GM19395 (cell line): ENCODE measurements at regions not wholly inside any gene's neighbourhood (a gene's known extent, or its start where the extent isn't known, plus 50 kb on each side); places are given as distances from the start of the nearest gene placed in this dataset.
"Not testable (repeated sequence)": the region's sequence is repeated elsewhere in the genome, so short reads cannot be mapped to it uniquely, and the experiment has no call there.

ENCODE experiments used
- ATAC-seq: cut with Tn5 transposase; IDR thresholded peaks from one replicate; pipeline ENCODE4 v1.9.1; 2021; ENCODE audit warnings: mild to moderate bottlenecking, moderate library complexity; ENCODE audit not compliant: unreplicated experiment

DNA sequence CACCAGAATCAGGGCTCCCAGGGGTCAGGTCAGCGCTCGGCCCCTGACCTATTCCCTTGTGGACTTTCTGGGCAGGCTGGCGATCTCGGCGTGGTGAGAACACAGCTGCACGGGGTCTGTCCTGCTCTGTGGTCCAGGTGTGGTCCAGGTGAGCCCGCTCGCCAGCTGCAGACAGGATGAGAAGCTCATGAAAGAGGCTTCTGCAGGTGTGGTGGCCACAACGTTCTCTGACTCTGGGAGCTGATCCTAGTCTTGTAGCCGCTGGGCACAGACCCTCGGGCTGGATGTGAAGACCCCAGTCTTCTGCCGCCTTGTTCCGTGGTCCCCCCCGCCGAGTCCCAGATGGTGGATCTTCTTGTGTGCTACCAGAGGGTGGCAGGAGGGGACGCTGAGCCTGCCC is 129.7 kb downstream of the RTP5 start:
- ATAC-seq = no peak

DNA sequence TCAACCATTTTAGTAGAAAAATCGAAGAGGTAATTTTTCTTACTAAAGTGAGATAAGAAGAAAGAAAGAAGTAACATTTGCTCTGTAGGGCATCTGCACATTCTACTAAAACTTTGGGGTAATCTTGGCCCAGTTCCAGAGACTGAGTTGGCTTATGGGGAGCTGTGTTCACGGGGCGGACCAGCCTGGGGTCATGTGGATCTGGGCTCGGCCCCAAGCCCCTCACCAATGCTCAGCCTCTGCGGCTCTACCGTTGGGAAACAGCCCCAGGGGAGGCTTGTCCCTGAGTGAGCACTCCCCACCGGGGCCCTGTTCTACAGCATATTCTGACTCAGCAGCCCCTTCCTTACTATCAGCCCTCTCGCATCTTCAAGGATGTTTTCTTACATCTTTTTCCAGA is 132.3 kb downstream of the RTP5 start:
- ATAC-seq = no peak

DNA sequence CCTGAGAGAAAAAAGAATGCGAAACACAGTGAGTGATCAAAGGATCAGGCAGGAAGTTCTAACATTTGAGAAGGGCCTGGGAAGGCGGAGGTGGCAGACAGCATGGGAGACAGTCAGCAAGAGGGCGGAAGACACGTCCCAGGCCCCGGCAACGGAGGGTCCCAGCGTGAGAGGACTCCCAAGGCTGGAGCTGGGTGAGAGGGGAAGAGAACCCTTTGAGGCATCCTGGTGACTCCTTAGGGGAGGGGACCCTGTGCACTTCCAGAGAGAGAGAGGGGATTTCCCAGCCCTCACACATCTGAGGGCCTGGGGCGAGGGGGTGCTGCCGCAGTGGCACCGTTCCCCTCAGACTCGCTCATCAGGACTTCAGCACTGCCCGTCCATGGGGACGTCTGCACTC is 133.4 kb downstream of the RTP5 start:
- no peak for ATAC-seq

DNA sequence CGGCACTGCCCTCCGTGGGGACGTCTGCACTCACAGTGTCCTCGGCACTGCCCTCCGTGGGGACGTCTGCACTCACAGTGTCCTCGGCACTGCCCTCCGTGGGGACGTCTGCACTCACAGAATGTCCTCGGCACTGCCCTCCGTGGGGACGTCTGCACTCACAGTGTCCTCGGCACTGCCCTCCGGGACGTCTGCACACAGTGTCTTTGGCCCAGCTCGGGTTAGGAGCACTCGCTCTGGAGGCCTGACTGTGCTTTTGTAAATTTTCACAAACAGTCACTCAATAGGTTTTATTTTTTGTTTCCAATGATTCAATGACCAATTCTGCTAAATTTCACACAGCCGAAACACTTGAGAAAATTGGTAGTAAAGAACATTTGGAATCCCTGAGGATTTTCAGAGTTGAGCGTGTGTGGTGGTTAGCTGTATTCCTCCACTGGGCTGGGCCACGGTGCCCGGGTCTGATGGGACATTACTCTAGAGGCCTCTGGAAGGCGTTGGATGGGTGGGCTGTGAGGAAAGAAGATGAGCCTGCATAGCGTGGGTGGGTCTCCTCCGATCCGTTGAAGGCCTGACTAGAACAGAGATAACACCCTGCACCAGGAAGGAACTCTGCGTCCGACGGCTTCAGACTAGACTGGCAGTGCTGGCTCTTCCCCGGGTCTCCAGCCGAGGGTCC is 134.8 kb downstream of the RTP5 start:
- ATAC-seq = no peak

DNA sequence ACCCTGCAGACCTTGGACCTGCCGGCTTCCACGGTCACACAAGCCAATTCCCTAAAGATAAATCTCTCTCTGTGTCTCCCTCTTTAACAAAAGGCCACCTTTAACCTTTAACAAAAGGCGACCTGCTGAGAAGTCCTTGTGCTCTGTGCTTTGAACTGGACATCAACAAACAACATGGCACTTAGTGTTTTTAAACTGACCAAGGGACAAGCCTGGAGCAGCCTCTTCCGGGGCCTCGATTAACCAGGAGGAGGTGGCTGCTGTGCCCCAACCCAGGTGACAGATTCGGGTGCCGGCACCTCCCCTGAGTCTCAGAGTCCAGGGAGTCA is 135.3 kb downstream of the RTP5 start:
- ATAC-seq = no peak

DNA sequence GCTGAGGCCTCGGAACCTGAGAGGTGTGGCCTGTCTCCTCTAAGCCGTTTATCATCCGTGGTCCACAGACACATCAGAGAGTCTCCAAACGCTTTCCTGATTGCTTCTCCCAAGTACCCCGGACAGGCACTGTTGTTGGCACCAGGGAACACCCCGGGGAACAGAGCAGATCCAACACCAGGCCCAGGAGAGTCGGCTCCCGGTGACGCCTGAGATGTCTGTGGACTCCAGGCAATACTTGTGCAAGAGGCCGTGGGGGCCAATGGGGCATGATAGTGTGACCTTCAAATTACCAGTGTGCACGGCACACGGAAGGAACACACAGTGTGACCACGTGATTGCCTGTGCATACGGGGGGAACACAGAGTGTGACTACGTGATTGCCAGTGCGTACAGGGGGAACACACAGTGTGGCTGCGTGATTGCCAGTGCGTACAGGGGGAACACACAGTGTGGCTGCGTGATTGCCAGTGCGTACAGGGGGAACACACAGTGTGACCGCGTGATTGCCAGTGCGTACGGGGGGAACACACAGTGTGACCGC is 136.6 kb downstream of the RTP5 start:
- ATAC-seq = not testable (repeated sequence)

DNA sequence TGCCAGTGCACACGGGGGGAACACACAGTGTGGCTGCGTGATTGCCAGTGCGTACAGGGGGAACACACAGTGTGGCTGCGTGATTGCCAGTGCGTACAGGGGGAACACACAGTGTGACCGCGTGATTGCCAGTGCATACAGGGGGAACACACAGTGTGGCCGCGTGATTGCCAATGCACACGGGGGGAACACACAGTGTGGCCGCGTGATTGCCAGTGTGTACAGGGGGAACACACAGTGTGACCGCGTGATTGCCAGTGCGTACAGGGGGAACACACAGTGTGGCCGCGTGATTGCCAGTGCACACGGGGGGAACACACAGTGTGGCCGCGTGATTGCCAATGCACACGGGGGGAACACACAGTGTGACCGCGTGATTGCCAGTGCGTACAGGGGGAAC is 139.4 kb downstream of the RTP5 start:
- not testable (repeated sequence) for ATAC-seq

DNA sequence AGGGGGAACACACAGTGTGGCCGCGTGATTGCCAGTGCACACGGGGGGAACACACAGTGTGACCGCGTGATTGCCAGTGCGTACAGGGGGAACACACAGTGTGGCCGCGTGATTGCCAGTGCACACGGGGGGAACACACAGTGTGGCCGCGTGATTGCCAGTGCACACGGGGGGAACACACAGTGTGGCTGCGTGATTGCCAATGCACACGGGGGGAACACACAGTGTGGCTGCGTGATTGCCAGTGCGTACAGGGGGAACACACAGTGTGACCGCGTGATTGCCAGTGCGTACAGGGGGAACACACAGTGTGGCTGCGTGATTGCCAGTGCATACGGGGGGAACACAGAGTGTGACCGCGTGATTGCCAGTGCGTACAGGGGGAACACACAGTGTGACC is 140.3 kb downstream of the RTP5 start:
- not testable (repeated sequence) for ATAC-seq

DNA sequence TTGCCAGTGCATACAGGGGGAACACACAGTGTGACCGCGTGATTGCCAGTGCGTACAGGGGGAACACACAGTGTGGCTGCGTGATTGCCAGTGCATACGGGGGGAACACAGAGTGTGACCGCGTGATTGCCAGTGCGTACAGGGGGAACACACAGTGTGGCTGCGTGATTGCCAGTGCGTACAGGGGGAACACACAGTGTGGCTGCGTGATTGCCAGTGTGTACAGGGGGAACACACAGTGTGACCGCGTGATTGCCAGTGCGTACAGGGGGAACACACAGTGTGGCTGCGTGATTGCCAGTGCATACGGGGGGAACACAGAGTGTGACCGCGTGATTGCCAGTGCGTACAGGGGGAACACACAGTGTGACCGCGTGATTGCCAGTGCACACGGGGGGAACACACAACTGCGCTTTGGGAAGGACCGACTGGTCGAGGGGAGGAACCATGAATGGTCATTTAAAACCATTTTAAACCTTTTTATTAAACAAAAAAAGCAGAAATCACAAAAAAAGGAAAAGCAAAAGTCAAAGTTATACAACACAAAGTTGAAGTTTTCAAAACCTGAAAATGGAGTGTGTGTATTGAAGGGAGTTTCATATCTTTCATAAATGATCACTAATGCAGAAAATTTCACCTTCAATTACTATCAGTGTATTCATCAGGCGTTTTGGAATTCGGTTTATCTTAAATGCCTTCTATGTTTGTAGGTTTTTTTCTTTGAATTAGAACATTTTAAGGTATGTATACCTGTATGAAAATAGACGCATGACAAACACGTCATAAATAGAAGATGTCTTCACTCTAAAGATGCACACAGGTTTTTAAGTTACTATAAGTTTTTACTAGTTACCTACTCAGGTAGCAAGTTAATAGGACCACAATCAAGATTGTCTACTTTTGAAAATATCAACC is 141.0 kb downstream of the RTP5 start:
- ATAC-seq = not testable (repeated sequence)

DNA sequence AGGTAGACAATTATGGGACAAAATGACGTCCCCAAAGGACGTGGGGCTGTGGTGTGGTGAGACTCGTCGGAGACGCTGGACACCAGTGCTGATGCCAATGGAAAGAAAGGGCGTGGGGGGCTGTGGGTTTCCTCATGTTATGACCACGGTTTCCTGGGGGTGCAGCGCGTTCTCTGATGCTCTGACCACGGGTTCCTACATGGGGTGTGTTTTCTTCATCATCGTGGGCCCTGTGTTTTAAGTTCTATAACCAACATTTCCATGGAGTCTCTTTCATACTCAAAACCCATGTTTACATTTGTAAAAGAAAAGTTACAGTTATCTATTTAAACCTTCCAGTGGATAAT is 141.6 kb downstream of the RTP5 start:
- no peak for ATAC-seq

DNA sequence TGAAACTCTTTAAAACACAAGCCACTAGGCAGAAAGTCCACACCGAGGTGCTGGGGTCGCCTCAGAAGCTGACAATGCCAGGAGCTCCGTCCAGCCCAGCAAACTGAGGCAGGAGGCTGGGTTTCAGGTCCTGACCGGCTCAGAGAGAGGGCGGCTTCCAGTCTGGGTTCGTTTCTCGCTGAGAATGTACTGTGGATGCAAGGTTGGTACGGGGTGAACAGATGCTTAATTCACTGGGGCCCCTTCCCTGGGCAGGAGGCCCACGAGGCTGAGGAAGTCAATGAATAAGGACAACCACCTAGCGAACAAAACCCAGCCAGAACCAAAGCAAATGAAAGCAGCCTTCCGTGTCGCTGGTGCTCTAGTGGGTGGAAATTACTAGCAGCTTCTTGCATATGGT is 142.0 kb downstream of the RTP5 start:
- no peak for ATAC-seq

DNA sequence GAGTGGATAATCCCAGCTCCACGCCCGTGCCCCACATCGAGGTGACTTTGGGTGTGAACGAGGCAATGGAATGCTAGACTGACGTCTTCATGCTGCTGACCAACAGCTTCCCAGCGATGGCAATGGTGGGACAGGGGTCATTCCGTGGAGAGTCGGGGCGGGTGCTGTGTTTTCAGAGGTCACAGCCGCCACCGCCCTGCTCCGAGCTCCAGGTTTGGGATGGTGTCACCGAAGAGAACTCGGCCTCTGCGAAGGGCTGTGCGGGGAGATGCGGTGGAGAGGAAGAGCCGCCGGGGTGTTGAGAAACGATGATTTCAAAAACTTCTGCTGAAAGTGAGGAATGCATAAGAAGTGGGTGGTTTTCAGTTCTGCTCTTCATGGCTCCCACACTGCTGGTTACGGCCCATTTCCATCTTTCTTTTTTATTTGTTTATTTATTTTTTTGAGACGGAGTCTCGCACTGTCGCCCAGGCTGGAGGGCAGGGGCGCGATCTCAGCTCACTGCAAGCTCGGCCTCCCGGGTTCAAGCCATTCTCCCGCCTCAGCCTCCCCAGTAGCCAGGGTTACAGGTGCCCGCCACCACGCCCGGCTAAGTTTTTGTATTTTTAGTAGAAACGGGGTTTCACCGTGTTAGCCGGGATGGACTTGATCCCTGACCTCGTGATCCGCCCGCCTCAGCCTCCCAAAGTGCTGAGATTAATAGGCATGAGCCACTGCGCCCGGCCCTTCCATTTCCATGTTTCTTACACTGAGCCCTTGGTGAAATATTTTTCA is 142.6 kb downstream of the RTP5 start:
- ATAC-seq = no peak

DNA sequence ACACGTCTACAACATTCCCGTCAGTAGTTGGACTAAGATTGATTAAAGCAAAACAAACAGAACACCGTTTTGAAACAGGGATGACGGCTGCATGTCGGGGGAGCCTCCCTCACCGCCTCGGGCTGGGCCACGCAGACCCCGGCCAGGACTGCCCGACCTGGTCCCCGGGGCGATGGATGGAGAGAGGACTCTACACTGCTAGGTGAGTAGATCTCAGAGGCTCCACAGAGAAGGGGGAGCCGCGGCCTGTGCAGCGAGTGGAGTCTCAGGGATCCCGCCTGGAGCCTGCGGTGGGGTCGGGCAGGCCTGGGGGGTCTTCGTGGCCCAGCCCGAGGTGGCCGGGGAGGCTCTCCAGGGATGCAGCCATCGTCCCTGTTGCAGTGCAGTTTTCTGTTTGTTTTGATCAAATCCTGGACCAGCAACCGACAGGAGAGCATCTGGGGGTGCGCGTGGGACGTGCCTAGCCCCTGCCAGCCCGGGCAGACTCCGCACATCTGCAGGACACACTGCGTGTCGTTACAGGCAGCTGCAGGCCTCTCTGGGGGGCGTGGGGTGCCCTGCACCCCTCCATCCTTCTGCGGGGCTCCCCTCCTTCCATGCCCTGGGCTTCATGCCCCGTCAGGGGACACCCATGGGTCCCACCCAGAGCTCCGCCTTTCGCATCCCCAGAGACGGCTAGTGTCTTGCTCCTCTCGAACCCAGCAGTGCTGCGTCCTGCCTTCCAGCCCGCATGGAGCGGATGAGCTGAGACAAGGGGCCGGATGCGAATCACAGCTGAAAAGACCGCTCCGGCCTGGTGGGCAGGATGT is 143.6 kb downstream of the RTP5 start:
- ATAC-seq = no peak

DNA sequence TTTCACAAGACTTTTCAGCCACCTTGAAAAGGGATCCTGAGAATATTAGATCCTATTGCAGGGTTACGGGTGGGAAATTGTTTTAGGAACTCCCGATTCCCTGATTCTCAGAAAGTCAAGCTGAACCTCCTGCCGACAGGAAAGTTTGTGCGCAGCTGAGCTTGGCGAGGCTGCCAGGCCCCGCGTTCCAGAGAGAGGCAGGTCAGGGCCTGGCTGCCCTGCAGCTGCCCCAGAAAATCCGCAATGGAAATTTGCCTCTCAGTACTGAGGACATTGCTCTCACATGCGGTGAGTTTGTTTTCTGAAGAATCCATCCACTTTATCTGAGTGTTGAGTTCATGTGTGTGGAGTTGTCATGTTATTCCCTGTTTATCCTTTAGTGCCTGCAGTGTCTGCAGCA is 144.2 kb downstream of the RTP5 start:
- ATAC-seq = no peak

DNA sequence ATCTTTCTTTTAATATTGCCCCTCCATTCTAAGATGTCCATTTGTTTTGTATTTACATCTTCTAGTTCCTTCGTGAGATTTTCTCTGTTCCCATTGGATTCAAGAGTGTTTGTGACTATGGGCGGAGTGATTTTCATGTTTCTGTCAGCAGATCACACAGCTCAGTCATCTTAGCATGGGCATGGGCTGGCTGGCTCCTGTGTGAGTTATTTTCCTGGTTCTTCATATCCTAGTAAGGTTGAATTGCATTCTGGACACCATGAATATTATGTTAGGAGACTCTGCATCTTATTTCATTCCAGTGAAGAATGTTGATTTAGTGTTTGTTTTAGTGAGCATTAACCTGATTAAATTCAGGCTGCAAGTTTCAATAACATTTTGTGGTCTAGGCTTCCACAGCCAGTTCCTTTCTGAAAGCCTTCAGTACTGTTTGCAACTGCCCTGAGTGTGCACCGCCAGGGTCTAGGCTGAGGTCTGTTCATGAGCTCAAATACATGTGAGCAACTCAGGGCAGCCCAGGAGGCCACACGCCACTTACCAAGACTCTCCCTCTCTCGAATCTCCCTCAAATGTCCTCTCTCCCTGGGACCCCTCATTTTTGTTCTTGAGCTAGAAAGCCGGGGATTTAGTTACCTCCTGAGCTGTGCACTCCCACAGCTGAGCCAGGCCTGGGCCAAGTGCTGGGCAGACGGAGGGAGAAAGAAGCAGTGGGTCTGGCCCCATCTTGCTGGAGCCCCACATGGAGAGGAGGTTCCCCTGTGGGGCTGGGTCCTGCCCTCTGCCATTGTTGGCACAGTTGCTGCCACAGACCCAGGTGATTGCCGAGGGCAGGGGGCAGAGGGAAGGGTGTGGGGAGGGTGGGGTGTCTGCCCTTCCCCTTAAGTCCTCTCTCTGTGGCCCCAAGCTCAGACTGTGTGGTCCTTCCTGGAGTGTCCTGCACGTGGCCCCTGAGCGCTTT is 145.9 kb downstream of the RTP5 start:
- ATAC-seq = no peak

DNA sequence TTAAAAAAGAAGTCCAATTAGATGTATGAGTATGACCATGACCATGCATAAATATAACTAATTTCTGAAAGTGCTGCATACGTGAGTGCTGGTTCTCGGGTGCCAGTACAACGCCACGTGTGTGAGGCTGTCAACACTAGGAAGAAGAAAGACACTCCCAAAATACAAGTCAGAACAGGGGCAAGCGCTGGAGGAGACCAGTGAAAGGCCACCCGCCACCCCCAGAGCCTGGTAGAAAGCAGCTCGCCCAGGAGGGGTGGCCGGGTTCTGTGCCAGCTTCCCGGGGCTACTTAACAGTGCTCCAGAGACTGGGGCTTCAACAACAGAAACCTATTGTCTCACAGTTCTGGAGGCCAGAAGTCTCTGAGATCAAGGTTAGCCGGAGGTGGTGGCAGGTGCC is 147.6 kb downstream of the RTP5 start:
- ATAC-seq = no peak

DNA sequence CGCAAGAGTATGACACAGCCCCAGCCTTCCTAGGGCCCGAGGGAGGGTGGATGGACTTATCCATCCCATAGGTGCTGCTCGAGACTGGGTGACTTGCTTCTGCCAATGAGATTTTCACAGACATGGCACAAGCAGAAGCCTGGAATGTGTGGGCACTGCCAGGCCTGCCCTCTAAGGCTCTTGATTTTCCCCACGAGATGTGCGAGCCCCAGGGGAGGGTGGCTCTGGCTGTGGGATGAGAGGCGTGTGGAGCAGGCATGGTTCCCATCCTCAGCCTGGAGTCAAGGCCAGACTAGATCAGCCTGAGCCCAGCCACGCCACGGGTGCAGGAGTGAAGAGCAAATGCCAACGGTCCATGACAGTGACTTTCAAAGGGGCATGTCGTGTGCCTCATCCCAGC is 148.9 kb downstream of the RTP5 start:
- ATAC-seq = not testable (repeated sequence)

DNA sequence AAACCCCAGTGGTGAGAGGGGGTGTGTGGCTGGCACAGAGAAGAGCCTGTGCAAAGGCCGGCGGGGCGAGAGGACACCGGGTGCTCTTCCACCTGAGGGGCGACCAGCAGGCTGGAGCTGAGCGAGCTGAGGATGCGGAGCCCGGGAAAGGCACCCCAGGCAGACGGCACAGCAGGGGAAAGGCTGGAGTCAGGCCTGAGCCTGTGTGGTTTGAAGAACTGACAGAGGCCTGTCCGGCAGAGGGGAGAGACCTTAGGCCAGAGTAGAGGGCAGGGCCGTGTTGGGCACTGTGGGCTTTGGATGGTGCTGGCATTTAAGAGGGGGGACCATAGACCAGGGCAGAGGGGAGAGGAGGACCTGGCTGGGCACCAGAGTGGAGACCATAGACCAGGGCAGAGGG is 149.8 kb downstream of the RTP5 start:
- ATAC-seq = no peak

DNA sequence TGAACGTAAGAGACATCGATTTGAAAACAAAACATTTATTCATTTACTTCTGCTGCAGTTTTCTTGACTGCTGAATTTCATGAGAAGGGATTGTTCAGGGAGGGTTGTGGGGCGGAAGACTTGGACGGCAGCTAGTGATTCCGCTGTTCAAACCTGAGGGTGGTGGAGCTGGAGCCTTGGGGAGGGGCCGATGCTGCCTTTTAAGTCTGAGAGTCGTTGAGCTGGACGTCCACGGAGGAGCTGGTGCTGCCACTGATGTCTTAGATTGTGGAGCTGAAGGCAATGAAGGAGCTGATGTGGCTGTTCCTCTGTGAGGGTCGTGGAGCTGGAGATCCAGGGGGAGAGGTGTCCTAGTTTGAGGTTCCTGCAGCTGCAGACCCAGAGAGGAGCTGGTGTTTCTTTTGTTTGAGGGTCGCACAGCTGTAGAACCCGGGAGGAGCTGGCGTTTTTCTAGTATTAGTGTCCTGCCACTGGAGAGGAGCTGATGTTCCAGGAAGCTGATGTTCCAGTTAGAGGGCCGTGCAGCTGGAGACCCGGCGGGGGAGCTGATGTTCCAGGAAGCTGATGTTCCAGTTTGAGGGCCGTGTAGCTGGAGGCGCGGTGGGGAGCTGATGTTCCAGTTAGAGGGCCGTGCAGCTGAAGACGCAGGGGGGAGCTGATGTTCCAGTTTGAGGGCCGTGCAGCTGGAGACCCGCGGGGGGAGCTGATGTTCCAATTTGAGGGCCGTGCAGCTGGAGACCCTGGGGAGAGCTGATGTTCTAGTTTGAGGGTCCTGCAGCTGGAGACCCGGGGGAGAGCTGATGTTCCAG is 150.9 kb downstream of the RTP5 start:
- no peak for ATAC-seq
